ENCODE measurements at regions not wholly inside any gene's neighbourhood (a gene's known extent, or its start where the extent isn't known, plus 50 kb on each side); places are given as distances from the start of the nearest gene placed in this dataset.

GRCh38 chr7:112670193-112670592, 120.0 kb downstream of the TMEM168 start:
- no peak for TF ChIP-seq RORA (CRISPR knock-in tag; IDR thresholded peaks at IDR 0.05)
- no peak for TF ChIP-seq HMGXB4 (CRISPR knock-in tag; IDR thresholded peaks at IDR 0.05; ENCODE audit: borderline replicate concordance in 1 of 2, low read depth in 1 of 2)
- TF ChIP-seq FOXA1 (IDR thresholded peaks at IDR 0.05): no peak
- no peak for TF ChIP-seq FOXA1 (CRISPR knock-in tag; IDR thresholded peaks at IDR 0.05)
- no peak for TF ChIP-seq POLR2AphosphoS5 (IDR thresholded peaks at IDR 0.05; ENCODE audit: low read depth, low read length)
- TF ChIP-seq TOPORS (CRISPR knock-in tag; IDR thresholded peaks at IDR 0.05): no peak
- TF ChIP-seq TCF7L2 (IDR thresholded peaks at IDR 0.05; ENCODE audit: low read depth, low read length): no peak
- no peak for TF ChIP-seq GRHL1 (CRISPR knock-in tag; conservative IDR thresholded peaks at IDR 0.05)
- no peak for TF ChIP-seq ZNF660 (CRISPR knock-in tag; IDR thresholded peaks at IDR 0.05; ENCODE audit: borderline replicate concordance, low read depth)
- TF ChIP-seq HNF1B (CRISPR knock-in tag; IDR thresholded peaks at IDR 0.05): no peak
- no peak for TF ChIP-seq ZBTB33 (CRISPR knock-in tag; IDR thresholded peaks at IDR 0.05)
- TF ChIP-seq MTA3 (CRISPR knock-in tag; IDR thresholded peaks at IDR 0.05): no peak
- no peak for TF ChIP-seq SP4 (CRISPR knock-in tag; IDR thresholded peaks at IDR 0.05)
- no peak for TF ChIP-seq ZNF234 (CRISPR knock-in tag; conservative IDR thresholded peaks at IDR 0.05)

Measured in HepG2 (cell line).